Trophoblast cell (in vitro differentiated cells and primary cell): ENCODE measurements at regions not wholly inside any gene's neighbourhood (a gene's known extent, or its start where the extent isn't known, plus 50 kb on each side); places are given as distances from the start of the nearest gene placed in this dataset.

Source experiments
- DNase-seq, 2 donors: peaks; one replicate each; pipeline ENCODE4 v3.0.0-alpha.2; 2016
- H2AFZ ChIP-seq: 2 replicates; pipeline ENCODE4 v1.6.1; 2013; ENCODE audit warnings: low read length, moderate library complexity, mild to moderate bottlenecking; ENCODE audit not compliant: insufficient read depth, poor library complexity
- H2AK5ac ChIP-seq: 2 replicates; pipeline ENCODE4 v1.6.1; 2013; ENCODE audit warnings: mild to moderate bottlenecking, low read length
- H2BK120ac ChIP-seq: 2 replicates; pipeline ENCODE4 v1.6.1; 2013; ENCODE audit warnings: low read length, mild to moderate bottlenecking, moderate library complexity; ENCODE audit not compliant: insufficient read depth, poor library complexity
- H2BK12ac ChIP-seq: 2 replicates; pipeline ENCODE4 v1.6.1; 2013; ENCODE audit warnings: mild to moderate bottlenecking, low read length, moderate library complexity
- H2BK5ac ChIP-seq: 2 replicates; pipeline ENCODE4 v1.6.1; 2013; ENCODE audit warnings: low read length, low read depth, moderate library complexity, mild to moderate bottlenecking; ENCODE audit not compliant: poor library complexity
- H3K14ac ChIP-seq: 2 replicates; pipeline ENCODE4 v1.6.1; 2013; ENCODE audit warnings: mild to moderate bottlenecking, low read length
- H3K18ac ChIP-seq: 2 replicates; pipeline ENCODE4 v1.6.1; 2013; ENCODE audit warnings: mild to moderate bottlenecking, low read length
- H3K23ac ChIP-seq: 2 replicates; pipeline ENCODE4 v1.6.1; 2013; ENCODE audit warnings: low read length
- H3K27ac ChIP-seq: 2 replicates; pipeline ENCODE4 v1.5.1; 2013; ENCODE audit warnings: low read depth, mild to moderate bottlenecking, inconsistent platforms, low read length, moderate library complexity
- H3K27me3 ChIP-seq: 2 replicates; pipeline ENCODE4 v1.6.1; 2013; ENCODE audit warnings: inconsistent platforms, mild to moderate bottlenecking, low read length, moderate library complexity; ENCODE audit not compliant: insufficient read depth
- H3K36me3 ChIP-seq, 2 experiments: 1 replicate in 1 of 2; 2 replicates in 1 of 2; pipeline ENCODE4 v1.6.1; 2013; ENCODE audit warnings: low read length in 2 of 2, mild to moderate bottlenecking in 2 of 2, moderate library complexity in 1 of 2; ENCODE audit not compliant: insufficient read depth in 2 of 2, control insufficient read depth in 1 of 2
- H3K4ac ChIP-seq: 2 replicates; pipeline ENCODE4 v1.6.1; 2013; ENCODE audit warnings: low read depth, mild to moderate bottlenecking, low read length, moderate library complexity
- H3K4me1 ChIP-seq, 2 experiments: 1 replicate in 1 of 2; 2 replicates in 1 of 2; pipeline ENCODE4 v1.6.1; 2013; ENCODE audit warnings: low read length in 2 of 2, mild to moderate bottlenecking in 2 of 2, moderate library complexity in 1 of 2; ENCODE audit not compliant: insufficient read depth in 2 of 2, control insufficient read depth in 1 of 2
- H3K4me2 ChIP-seq: 2 replicates; pipeline ENCODE4 v1.6.1; 2013; ENCODE audit warnings: inconsistent platforms, mild to moderate bottlenecking, low read length, moderate library complexity
- H3K4me3 ChIP-seq: 2 replicates; pipeline ENCODE4 v1.5.1; 2013; ENCODE audit warnings: mild to moderate bottlenecking, low read depth, low read length, inconsistent platforms
- H3K79me1 ChIP-seq: one replicate; pipeline ENCODE4 v1.6.1; 2013; ENCODE audit warnings: low read length
- H3K79me2 ChIP-seq: 2 replicates; pipeline ENCODE4 v1.6.1; 2013; ENCODE audit warnings: low read length, mild to moderate bottlenecking; ENCODE audit not compliant: control insufficient read depth, insufficient read depth, poor library complexity
- H3K9ac ChIP-seq: 2 replicates; pipeline ENCODE4 v1.6.1; 2013; ENCODE audit warnings: mild to moderate bottlenecking, low read length
- H3K9me3 ChIP-seq: 2 replicates; pipeline ENCODE4 v1.6.1; 2013; ENCODE audit warnings: low read depth, mild to moderate bottlenecking, control low read depth, inconsistent platforms, low read length; ENCODE audit not compliant: insufficient read depth
- H4K12ac ChIP-seq: 2 replicates; pipeline ENCODE4 v1.6.1; 2013; ENCODE audit warnings: low read depth, mild to moderate bottlenecking, low read length, moderate library complexity
- H4K8ac ChIP-seq: 2 replicates; pipeline ENCODE4 v1.6.1; 2013; ENCODE audit warnings: low read depth, mild to moderate bottlenecking, low read length, moderate library complexity
- H4K91ac ChIP-seq: one replicate; pipeline ENCODE4 v1.6.1; 2013; ENCODE audit warnings: low read depth, mild to moderate bottlenecking, low read length, moderate library complexity
- WGBS: extraction: QIAGEN DNeasy Blood & Tissue Kit; methylation state at CpG from one replicate; pipeline ENCODE4 v1.1.7; 2013; ENCODE audit warnings: missing lambda C conversion rate; ENCODE audit not compliant: insufficient read length, insufficient coverage; ENCODE audit errors: extremely low coverage; 5-methylcytosine and 5-hydroxymethylcytosine counted together

GRCh38 chr9:74115976-74116375 is 381.2 kb upstream of the RORB start:
- Histone ChIP-seq H3K14ac (no peak overlapping the region), H3K18ac (no peak overlapping the region), H2BK12ac (no peak overlapping the region), H4K8ac (no peak overlapping the region), H4K12ac (no peak overlapping the region), H3K36me3 (no peaks in the 10 kb centered on the region), H3K9me3 (no peaks in the 10 kb centered on the region), H3K79me1 (no peaks in the 10 kb centered on the region), H3K79me2 (no peaks in the 10 kb centered on the region), H3K27ac (no peak overlapping the region), H3K4me1 (no peaks in the 10 kb centered on the region), H3K23ac (no peak overlapping the region), H2BK120ac (no peak overlapping the region), H3K4ac (no peak overlapping the region), H2AFZ (no peak overlapping the region), H3K4me2 (no peak overlapping the region), H2AK5ac (no peak overlapping the region), H3K27me3 (no peaks in the 10 kb centered on the region), H3K9ac (no peak overlapping the region), H3K4me3 (no peak overlapping the region), H4K91ac (no peak overlapping the region), H2BK5ac (no peak overlapping the region)
- DNase-seq, result no peak
- WGBS, result no CpG with 5 or more reads among the region's 6 CpGs

- DNase-seq, result no peak
- H3K79me1 ChIP-seq, result no peaks in the 10 kb centered on the region
- no peak overlapping the region for H2AK5ac ChIP-seq
- H4K8ac ChIP-seq, result no peak overlapping the region
- no peaks in the 10 kb centered on the region for H3K27me3 ChIP-seq
- no peak overlapping the region for H4K12ac ChIP-seq
- no peak overlapping the region for H4K91ac ChIP-seq
- H3K23ac ChIP-seq, result no peak overlapping the region
- no peak overlapping the region for H3K18ac ChIP-seq
- H2BK12ac ChIP-seq, result no peak overlapping the region
- H3K14ac ChIP-seq, result no peak overlapping the region
- no peaks in the 10 kb centered on the region for H3K36me3 ChIP-seq
- H3K79me2 ChIP-seq, result no peaks in the 10 kb centered on the region
- no peak overlapping the region for H2BK5ac ChIP-seq
- H3K4me3 ChIP-seq, result no peak overlapping the region
- H3K4me2 ChIP-seq, result no peak overlapping the region
- H3K27ac ChIP-seq, result no peak overlapping the region
- H3K4ac ChIP-seq, result no peak overlapping the region
- no peak overlapping the region for H2BK120ac ChIP-seq
- no peak overlapping the region for H2AFZ ChIP-seq
- no peaks in the 10 kb centered on the region for H3K9me3 ChIP-seq
- H3K9ac ChIP-seq, result no peak overlapping the region
- H3K4me1 ChIP-seq, result no peaks in the 10 kb centered on the region
These were observed 380.0 kb upstream of the RORB start for GRCh38 chr9:74117151-74117550.

GRCh38 chr9:74117731-74118130 is 379.4 kb upstream of the RORB start:
- DNase-seq, result no peak

GRCh38 chr9:74120061-74120460 is 377.1 kb upstream of the RORB start:
- no peak overlapping the region for H3K27ac ChIP-seq
- no peak overlapping the region for H3K14ac ChIP-seq
- no peak overlapping the region for H2AFZ ChIP-seq
- no peak overlapping the region for H3K23ac ChIP-seq
- no CpG with 5 or more reads among the region's 1 CpG for WGBS
- H3K9ac ChIP-seq, result no peak overlapping the region
- no peak overlapping the region for H3K4ac ChIP-seq
- no peak overlapping the region for H4K91ac ChIP-seq
- H3K4me1 ChIP-seq, result no peaks in the 10 kb centered on the region
- no peak overlapping the region for H4K12ac ChIP-seq
- no peak overlapping the region for H3K4me3 ChIP-seq
- H4K8ac ChIP-seq, result no peak overlapping the region
- no peak overlapping the region for H2BK12ac ChIP-seq
- no peak overlapping the region for H3K4me2 ChIP-seq
- H3K79me1 ChIP-seq, result no peaks in the 10 kb centered on the region
- no peaks in the 10 kb centered on the region for H3K9me3 ChIP-seq
- H3K36me3 ChIP-seq, result no peaks in the 10 kb centered on the region
- H3K79me2 ChIP-seq, result no peaks in the 10 kb centered on the region
- no peak overlapping the region for H3K18ac ChIP-seq
- H2AK5ac ChIP-seq, result no peak overlapping the region
- no peak for DNase-seq
- H2BK120ac ChIP-seq, result no peak overlapping the region
- no peak overlapping the region for H2BK5ac ChIP-seq
- H3K27me3 ChIP-seq, result no peaks in the 10 kb centered on the region

More at GRCh38 chr9:74117731-74118130, 379.4 kb upstream of the RORB start:
- no peak overlapping the region for H4K91ac ChIP-seq
- no peak overlapping the region for H2AFZ ChIP-seq
- H3K4me3 ChIP-seq, result no peak overlapping the region
- no peak overlapping the region for H3K9ac ChIP-seq
- H3K9me3 ChIP-seq, result no peaks in the 10 kb centered on the region
- no peaks in the 10 kb centered on the region for H3K36me3 ChIP-seq
- no CpG with 5 or more reads among the region's 3 CpGs for WGBS
- no peaks in the 10 kb centered on the region for H3K27me3 ChIP-seq
- no peak overlapping the region for H2AK5ac ChIP-seq
- H4K8ac ChIP-seq, result no peak overlapping the region
- no peak overlapping the region for H2BK5ac ChIP-seq
- no peak overlapping the region for H3K4ac ChIP-seq
- no peak overlapping the region for H3K14ac ChIP-seq
- no peak overlapping the region for H3K23ac ChIP-seq
- H3K18ac ChIP-seq, result no peak overlapping the region
- H3K27ac ChIP-seq, result no peak overlapping the region
- no peak overlapping the region for H2BK120ac ChIP-seq
- no peaks in the 10 kb centered on the region for H3K79me1 ChIP-seq
- H3K4me1 ChIP-seq, result no peaks in the 10 kb centered on the region
- no peak overlapping the region for H2BK12ac ChIP-seq
- H3K79me2 ChIP-seq, result no peaks in the 10 kb centered on the region
- H4K12ac ChIP-seq, result no peak overlapping the region
- H3K4me2 ChIP-seq, result no peak overlapping the region
